Uterus (tissue), 2 donors: ENCODE measurements at regions not wholly inside any gene's neighbourhood (a gene's known extent, or its start where the extent isn't known, plus 50 kb on each side); places are given as distances from the start of the nearest gene placed in this dataset.

ENCODE experiments used
- POLR2A ChIP-seq, 2 donors: fragments of 450-650 bp; IDR thresholded peaks; one replicate each; pipeline ENCODE4 v1.6.1; 2016; ENCODE audit warnings: antibody characterized with exemption in 2 of 2, mild to moderate bottlenecking in 1 of 2, moderate library complexity in 1 of 2
- TF ChIP-seq, protein P1 (sequence below), 4 experiments: fragments of 200-600 bp in 2 of 4; fragments of 450-650 bp in 2 of 4; sonication (generic) in 2 of 4; IDR thresholded peaks; one replicate each; pipeline ENCODE4 v1.5.1; 2016 to 2019; ENCODE audit warnings: antibody characterized with exemption in 4 of 4, mild to moderate bottlenecking in 2 of 4, moderate library complexity in 1 of 4

DNA sequence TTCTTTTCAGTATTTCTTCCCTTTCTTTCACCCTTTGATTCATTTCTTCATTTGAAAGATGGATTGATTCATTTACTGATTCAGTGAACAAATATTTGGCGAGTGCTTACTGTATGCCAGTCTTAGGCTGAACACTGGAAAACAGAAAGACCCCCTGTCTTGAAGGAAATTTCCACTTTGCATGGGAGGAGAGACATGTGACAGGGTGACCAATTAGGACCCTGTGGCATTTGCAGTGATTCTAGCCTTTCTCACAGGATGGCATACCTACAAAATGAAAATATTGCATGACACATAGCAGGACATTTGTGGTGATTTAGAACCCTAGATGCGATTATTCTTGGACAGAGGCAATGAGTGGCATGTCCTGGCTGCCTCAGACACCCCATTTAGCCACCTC is 407.2 kb upstream of the SGCD start:
- TF ChIP-seq, protein P1, sequence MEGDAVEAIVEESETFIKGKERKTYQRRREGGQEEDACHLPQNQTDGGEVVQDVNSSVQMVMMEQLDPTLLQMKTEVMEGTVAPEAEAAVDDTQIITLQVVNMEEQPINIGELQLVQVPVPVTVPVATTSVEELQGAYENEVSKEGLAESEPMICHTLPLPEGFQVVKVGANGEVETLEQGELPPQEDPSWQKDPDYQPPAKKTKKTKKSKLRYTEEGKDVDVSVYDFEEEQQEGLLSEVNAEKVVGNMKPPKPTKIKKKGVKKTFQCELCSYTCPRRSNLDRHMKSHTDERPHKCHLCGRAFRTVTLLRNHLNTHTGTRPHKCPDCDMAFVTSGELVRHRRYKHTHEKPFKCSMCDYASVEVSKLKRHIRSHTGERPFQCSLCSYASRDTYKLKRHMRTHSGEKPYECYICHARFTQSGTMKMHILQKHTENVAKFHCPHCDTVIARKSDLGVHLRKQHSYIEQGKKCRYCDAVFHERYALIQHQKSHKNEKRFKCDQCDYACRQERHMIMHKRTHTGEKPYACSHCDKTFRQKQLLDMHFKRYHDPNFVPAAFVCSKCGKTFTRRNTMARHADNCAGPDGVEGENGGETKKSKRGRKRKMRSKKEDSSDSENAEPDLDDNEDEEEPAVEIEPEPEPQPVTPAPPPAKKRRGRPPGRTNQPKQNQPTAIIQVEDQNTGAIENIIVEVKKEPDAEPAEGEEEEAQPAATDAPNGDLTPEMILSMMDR (IDR thresholded peaks at IDR 0.05): no peak
- no peak for TF ChIP-seq POLR2A (IDR thresholded peaks at IDR 0.05)
